SU-DHL-6 (cell line): ENCODE measurements at regions not wholly inside any gene's neighbourhood (a gene's known extent, or its start where the extent isn't known, plus 50 kb on each side); places are given as distances from the start of the nearest gene placed in this dataset.

Experiments used
- H2AFZ ChIP-seq: fragments of 200-600 bp; sonication (generic); 2 replicates; pipeline ENCODE4 v1.6.1; 2014; ENCODE audit warnings: low read depth, mild to moderate bottlenecking, moderate library complexity, mixed read lengths, antibody characterized with exemption, low read length; ENCODE audit not compliant: severe bottlenecking
- H3F3A ChIP-seq: fragments of 200-600 bp; shearing (Covaris generic); 2 replicates; pipeline ENCODE4 v1.6.0; 2016; ENCODE audit warnings: antibody characterized with exemption, mild to moderate bottlenecking; ENCODE audit not compliant: insufficient read depth
- H3K27ac ChIP-seq: fragments of 200-600 bp; sonication (generic); 2 replicates; pipeline ENCODE4 v1.5.1; 2016; ENCODE audit warnings: low read depth, mild to moderate bottlenecking, low read length, moderate library complexity, mixed read lengths
- H3K27me3 ChIP-seq: fragments of 200-600 bp; sonication (generic), shearing (Covaris generic); 2 replicates; pipeline ENCODE4 v1.6.0; 2014; ENCODE audit warnings: mild to moderate bottlenecking, low read length
- H3K36me3 ChIP-seq: fragments of 200-600 bp; sonication (generic); 2 replicates; pipeline ENCODE4 v1.6.1; 2014; ENCODE audit warnings: mild to moderate bottlenecking, low read length, mixed read lengths
- H3K4me2 ChIP-seq: fragments of 300-600, 200-600 bp; shearing (Covaris generic), sonication (generic); 2 replicates; pipeline ENCODE4 v1.6.0; 2014; ENCODE audit warnings: low read length, low read depth, mild to moderate bottlenecking; ENCODE audit not compliant: poor library complexity, severe bottlenecking
- H3K4me3 ChIP-seq: fragments of 200-600 bp; sonication (generic); 2 replicates; pipeline ENCODE4 v1.5.1; 2014; ENCODE audit warnings: antibody characterized with exemption, low read length, mild to moderate bottlenecking, mixed read lengths; ENCODE audit not compliant: insufficient read depth, poor library complexity, severe bottlenecking
- H3K79me2 ChIP-seq: fragments of 200-600 bp; sonication (generic); 2 replicates; pipeline ENCODE4 v1.6.1; 2014; ENCODE audit warnings: mild to moderate bottlenecking, low read length, moderate library complexity; ENCODE audit not compliant: insufficient read depth
- H3K9ac ChIP-seq: fragments of 200-600 bp; sonication (generic); 2 replicates; pipeline ENCODE4 v1.7.0; 2014; ENCODE audit warnings: mild to moderate bottlenecking, low read length
- H3K9me2 ChIP-seq: fragments of 200-600 bp; sonication (generic); replicated peaks from 2 replicates; pipeline ENCODE4 v1.6.1; 2014; ENCODE audit warnings: low read length; ENCODE audit not compliant: insufficient read depth
- H3K9me3 ChIP-seq: fragments of 200-600 bp; sonication (generic); 2 replicates; pipeline ENCODE4 v1.6.1; 2014; ENCODE audit warnings: low read length, mixed read lengths; ENCODE audit not compliant: insufficient read depth
- H4K20me1 ChIP-seq: fragments of 200-600 bp; sonication (generic); 2 replicates; pipeline ENCODE4 v1.6.1; 2014; ENCODE audit warnings: low read depth, mild to moderate bottlenecking, antibody characterized with exemption, low read length, moderate library complexity, mixed read lengths
- EZH2phosphoT487 ChIP-seq: fragments of 200-600 bp; sonication (generic), shearing (Covaris generic); conservative IDR thresholded peaks from 2 replicates; pipeline ENCODE4 v1.6.1; 2018; ENCODE audit warnings: mild to moderate bottlenecking, antibody characterized with exemption, low read length, moderate library complexity, mixed read lengths
- TF ChIP-seq, protein P1 (sequence below): fragments of 200-600 bp; sonication (generic); IDR thresholded peaks from one replicate; pipeline ENCODE4 v1.5.1; 2017; ENCODE audit warnings: antibody characterized with exemption, mild to moderate bottlenecking, low read length, moderate library complexity; ENCODE audit not compliant: insufficient read depth, poor library complexity, severe bottlenecking

DNA sequence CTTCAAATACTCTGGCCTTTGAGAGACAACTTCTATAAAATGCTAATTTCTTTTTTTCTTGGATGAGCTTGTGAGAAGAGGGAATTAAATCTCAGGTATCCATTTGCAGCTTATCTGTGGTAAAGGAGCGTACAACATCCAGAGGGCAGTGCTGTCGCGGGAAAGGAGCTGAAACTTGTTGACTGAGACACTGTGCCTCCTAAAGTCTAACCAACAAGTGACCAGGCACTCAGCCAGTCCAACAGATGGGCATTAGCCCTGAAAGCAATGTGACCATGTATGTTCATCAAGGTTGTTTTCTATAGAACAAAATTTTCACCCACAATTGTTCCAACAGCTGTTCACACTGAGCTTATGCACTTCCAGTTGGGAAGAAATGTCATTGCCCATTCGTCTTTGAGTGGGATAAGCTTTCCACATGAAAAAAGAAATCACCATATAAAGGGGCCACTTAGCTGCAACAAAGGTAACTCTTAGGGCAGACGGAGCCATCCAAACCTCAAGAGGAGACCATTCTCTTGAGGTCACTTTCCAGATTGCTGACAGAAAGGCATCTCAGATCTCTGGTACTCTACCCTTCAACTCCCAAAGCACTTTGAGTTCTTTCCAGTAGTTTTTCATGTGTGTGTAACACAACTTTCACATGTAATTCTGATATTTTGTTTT, 244.8 kb upstream of the NEIL3 start:
- no peaks in the 10 kb centered on the region for H3K79me2 ChIP-seq
- no peaks in the 10 kb centered on the region for H3K9me3 ChIP-seq
- no peaks in the 10 kb centered on the region for H4K20me1 ChIP-seq
- no peak overlapping the region for H3K4me3 ChIP-seq
- TF ChIP-seq EZH2phosphoT487, result no peak
- TF ChIP-seq, protein P1, sequence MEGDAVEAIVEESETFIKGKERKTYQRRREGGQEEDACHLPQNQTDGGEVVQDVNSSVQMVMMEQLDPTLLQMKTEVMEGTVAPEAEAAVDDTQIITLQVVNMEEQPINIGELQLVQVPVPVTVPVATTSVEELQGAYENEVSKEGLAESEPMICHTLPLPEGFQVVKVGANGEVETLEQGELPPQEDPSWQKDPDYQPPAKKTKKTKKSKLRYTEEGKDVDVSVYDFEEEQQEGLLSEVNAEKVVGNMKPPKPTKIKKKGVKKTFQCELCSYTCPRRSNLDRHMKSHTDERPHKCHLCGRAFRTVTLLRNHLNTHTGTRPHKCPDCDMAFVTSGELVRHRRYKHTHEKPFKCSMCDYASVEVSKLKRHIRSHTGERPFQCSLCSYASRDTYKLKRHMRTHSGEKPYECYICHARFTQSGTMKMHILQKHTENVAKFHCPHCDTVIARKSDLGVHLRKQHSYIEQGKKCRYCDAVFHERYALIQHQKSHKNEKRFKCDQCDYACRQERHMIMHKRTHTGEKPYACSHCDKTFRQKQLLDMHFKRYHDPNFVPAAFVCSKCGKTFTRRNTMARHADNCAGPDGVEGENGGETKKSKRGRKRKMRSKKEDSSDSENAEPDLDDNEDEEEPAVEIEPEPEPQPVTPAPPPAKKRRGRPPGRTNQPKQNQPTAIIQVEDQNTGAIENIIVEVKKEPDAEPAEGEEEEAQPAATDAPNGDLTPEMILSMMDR, result no peak
- H3K4me2 ChIP-seq, result no peak overlapping the region
- H3K9ac ChIP-seq, result no peak overlapping the region
- H3F3A ChIP-seq, result no peaks in the 10 kb centered on the region
- no peak overlapping the region for H2AFZ ChIP-seq
- H3K36me3 ChIP-seq, result no peaks in the 10 kb centered on the region
- no peak overlapping the region for H3K27ac ChIP-seq
- H3K9me2 ChIP-seq, result no peaks in the 10 kb centered on the region
- H3K27me3 ChIP-seq, result no peaks in the 10 kb centered on the region

DNA sequence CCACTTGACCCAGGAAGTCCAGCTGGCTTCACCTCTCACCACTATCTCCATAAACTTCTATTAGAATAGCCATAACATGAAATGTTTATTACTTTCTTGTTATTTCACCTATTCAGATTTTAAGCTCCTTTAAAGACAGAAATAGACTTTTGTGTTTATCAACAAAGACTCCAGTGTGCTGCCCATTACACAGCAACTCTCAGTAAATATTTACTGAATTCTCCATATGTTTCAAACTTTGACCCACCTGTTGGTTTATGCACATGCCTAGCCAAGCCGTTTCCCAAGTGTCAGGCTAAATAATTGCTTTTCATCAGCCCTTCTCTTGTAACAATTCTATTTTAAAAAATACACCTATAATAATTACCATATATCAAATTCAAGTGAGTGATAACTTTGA, 242.9 kb upstream of the NEIL3 start:
- no peaks in the 10 kb centered on the region for H3K27me3 ChIP-seq

DNA sequence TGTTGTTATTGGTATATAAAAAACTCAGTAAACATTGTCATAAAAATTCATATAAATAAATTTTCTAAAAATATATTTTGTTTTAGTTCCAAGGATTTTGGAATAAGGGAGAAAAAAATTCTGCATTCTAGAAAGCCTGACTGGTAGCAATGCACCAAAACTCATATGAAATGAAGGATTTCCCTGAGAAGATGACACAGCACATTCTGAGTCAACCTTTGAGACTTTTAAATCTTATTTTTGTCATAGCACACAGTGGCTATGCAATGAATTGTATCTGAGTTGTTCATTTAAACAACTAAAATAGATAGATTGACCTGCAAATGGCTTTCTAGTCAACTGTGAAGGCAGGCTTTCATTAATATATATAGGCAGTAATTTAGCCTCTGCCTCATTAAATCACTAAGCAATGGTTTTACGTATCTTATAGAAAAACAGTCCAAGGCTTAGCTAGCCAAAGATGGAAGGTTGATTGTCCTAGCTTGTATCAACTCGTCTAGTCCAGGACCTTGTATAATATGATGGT, 239.1 kb upstream of the NEIL3 start:
- Histone ChIP-seq H3K4me3 (no peak overlapping the region), H4K20me1 (no peaks in the 10 kb centered on the region), H3K9me2 (no peaks in the 10 kb centered on the region), H3K27me3 (no peaks in the 10 kb centered on the region), H3K36me3 (no peaks in the 10 kb centered on the region), H3K4me2 (no peak overlapping the region), H3K27ac (no peak overlapping the region), H2AFZ (no peak overlapping the region), H3F3A (no peaks in the 10 kb centered on the region), H3K9me3 (no peaks in the 10 kb centered on the region), H3K9ac (no peak overlapping the region), H3K79me2 (no peaks in the 10 kb centered on the region)
- TF ChIP-seq, protein P1, result no peak
- TF ChIP-seq EZH2phosphoT487, result no peak

More for the DNA sequence above, 242.9 kb upstream of the NEIL3 start:
- H3K9me3 ChIP-seq, result no peaks in the 10 kb centered on the region
- no peaks in the 10 kb centered on the region for H3F3A ChIP-seq
- no peak overlapping the region for H3K9ac ChIP-seq
- no peak overlapping the region for H2AFZ ChIP-seq
- H3K36me3 ChIP-seq, result no peaks in the 10 kb centered on the region
- no peaks in the 10 kb centered on the region for H3K9me2 ChIP-seq
- no peak overlapping the region for H3K4me2 ChIP-seq
- H3K4me3 ChIP-seq, result no peak overlapping the region
- TF ChIP-seq, protein P1, result no peak
- no peak for TF ChIP-seq EZH2phosphoT487
- no peaks in the 10 kb centered on the region for H4K20me1 ChIP-seq
- H3K79me2 ChIP-seq, result no peaks in the 10 kb centered on the region
- H3K27ac ChIP-seq, result no peak overlapping the region
